Duodenal mucosa (tissue), 2 donors: ENCODE measurements at regions not wholly inside any gene's neighbourhood (a gene's known extent, or its start where the extent isn't known, plus 50 kb on each side); places are given as distances from the start of the nearest gene placed in this dataset.

Source experiments
- H3K27ac ChIP-seq: one replicate; pipeline ENCODE4 v1.7.0; 2013; ENCODE audit warnings: low read depth, low read length
- H3K27me3 ChIP-seq, 2 donors: one replicate each; pipeline ENCODE4 v1.7.0; 2013; ENCODE audit warnings: low read length in 2 of 2, control low read depth in 1 of 2; ENCODE audit not compliant: insufficient read depth in 2 of 2, control insufficient read depth in 1 of 2
- H3K36me3 ChIP-seq, 2 donors: one replicate each; pipeline ENCODE4 v1.7.0; 2013; ENCODE audit warnings: low read length in 2 of 2, control low read depth in 1 of 2; ENCODE audit not compliant: insufficient read depth in 2 of 2, control insufficient read depth in 1 of 2
- H3K4me1 ChIP-seq, 2 donors: one replicate each; pipeline ENCODE4 v1.7.0; 2013; ENCODE audit warnings: low read length in 2 of 2, control low read depth in 1 of 2; ENCODE audit not compliant: insufficient read depth in 2 of 2, control insufficient read depth in 1 of 2
- H3K4me3 ChIP-seq, 2 donors: one replicate each; pipeline ENCODE4 v1.7.0; 2013; ENCODE audit warnings: low read length in 2 of 2, low read depth in 1 of 2
- H3K9ac ChIP-seq, 2 donors: one replicate each; pipeline ENCODE4 v1.7.0; 2013; ENCODE audit warnings: low read length in 2 of 2, low read depth in 1 of 2
- H3K9me3 ChIP-seq, 2 donors: one replicate each; pipeline ENCODE4 v1.7.0; 2013; ENCODE audit warnings: low read length in 2 of 2, control low read depth in 1 of 2; ENCODE audit not compliant: control insufficient read depth in 1 of 2

DNA sequence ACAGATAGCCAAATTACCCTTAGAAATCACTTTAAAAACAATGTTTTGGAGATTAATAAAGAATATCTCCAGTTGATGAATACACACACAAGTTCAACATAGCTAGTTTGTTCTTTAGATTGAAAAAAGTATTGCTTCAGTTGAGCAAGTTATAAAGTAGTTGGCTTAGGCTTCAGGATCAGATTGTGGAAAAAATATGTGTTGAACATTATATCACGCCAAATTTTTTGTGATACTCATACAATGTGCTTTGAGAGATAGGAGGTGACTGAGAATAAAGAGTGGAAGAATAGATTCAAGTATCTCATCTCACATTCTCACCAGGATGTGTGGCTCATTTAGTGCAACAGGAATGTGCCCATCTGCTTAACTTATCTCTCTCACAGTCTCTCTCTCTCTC is 553.3 kb downstream of the HTR7 start:
- Histone ChIP-seq H3K27me3 (no peaks in the 10 kb centered on the region), H3K27ac (no peak overlapping the region), H3K36me3 (no peaks in the 10 kb centered on the region), H3K9ac (no peak overlapping the region), H3K9me3 (no peaks in the 10 kb centered on the region), H3K4me3 (no peak overlapping the region), H3K4me1 (no peaks in the 10 kb centered on the region)

- Histone ChIP-seq H3K9me3 (no peaks in the 10 kb centered on the region), H3K9ac (no peak overlapping the region), H3K4me1 (no peaks in the 10 kb centered on the region), H3K27me3 (no peaks in the 10 kb centered on the region), H3K36me3 (no peaks in the 10 kb centered on the region), H3K27ac (no peak overlapping the region), H3K4me3 (no peak overlapping the region)
Measured at GRCh38 chr10:90306187-90306586, 551.7 kb downstream of the HTR7 start.

GRCh38 chr10:90308223-90308622 is 549.6 kb downstream of the HTR7 start:
- no peaks in the 10 kb centered on the region for H3K4me1 ChIP-seq

DNA sequence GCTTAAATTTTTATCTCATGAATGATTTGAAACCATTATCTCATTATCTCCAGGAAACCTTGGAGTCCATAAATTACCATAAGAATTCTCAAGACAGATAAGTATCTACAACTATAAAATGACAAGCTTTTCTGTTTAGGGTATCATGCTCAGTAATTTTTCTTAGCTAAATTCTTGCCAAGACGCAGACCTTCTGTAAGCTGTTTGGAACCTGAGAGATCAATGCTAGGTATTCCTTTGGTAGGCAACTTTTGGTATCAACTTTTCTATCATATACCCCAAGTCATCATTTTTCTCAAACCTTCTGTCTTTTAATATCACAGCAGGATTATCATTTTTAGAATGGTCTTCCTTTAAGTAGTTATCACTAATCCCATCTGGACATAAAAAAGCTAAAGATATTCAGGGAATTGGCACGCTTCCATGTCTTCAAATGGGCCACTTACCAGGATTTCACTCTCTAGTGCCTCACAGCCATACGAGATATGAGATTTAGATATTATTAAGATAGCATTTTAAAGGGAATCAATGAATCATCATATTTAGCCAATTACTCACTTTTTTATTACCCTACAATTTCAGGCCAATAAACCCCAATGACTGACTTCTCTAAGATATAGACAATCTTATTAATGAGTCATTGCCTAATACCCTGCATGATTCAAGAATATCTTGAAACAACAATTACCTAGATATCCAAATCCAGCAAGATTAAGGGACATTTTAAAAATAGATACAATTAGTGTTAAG is 544.1 kb downstream of the HTR7 start:
- no peaks in the 10 kb centered on the region for H3K36me3 ChIP-seq
- no peak overlapping the region for H3K4me3 ChIP-seq
- peaks cover 0 to 2% of the 10 kb centered on the region in 2 donors for H3K27me3 ChIP-seq
- H3K27ac ChIP-seq: no peak overlapping the region
- H3K9ac ChIP-seq: no peak overlapping the region
- H3K9me3 ChIP-seq: no peaks in the 10 kb centered on the region
- no peaks in the 10 kb centered on the region for H3K4me1 ChIP-seq

More at GRCh38 chr10:90308223-90308622, 549.6 kb downstream of the HTR7 start:
- no peaks in the 10 kb centered on the region for H3K27me3 ChIP-seq
- no peak overlapping the region for H3K4me3 ChIP-seq
- no peak overlapping the region for H3K9ac ChIP-seq
- no peaks in the 10 kb centered on the region for H3K9me3 ChIP-seq
- H3K36me3 ChIP-seq: no peaks in the 10 kb centered on the region
- H3K27ac ChIP-seq: no peak overlapping the region

- H3K9me3 ChIP-seq: no peaks in the 10 kb centered on the region
Measured at GRCh38 chr10:90314718-90315117, 543.1 kb downstream of the HTR7 start.

GRCh38 chr10:90317172-90317571 is 540.7 kb downstream of the HTR7 start:
- peaks cover 0 to 2% of the 10 kb centered on the region in 2 donors for H3K27me3 ChIP-seq
- H3K4me1 ChIP-seq: no peaks in the 10 kb centered on the region
- H3K9me3 ChIP-seq: no peaks in the 10 kb centered on the region
- H3K27ac ChIP-seq: no peak overlapping the region
- no peak overlapping the region for H3K9ac ChIP-seq
- H3K36me3 ChIP-seq: no peaks in the 10 kb centered on the region
- H3K4me3 ChIP-seq: no peak overlapping the region

More at GRCh38 chr10:90314718-90315117, 543.1 kb downstream of the HTR7 start:
- Histone ChIP-seq H3K4me3 (no peak overlapping the region), H3K9ac (no peak overlapping the region), H3K4me1 (no peaks in the 10 kb centered on the region), H3K36me3 (no peaks in the 10 kb centered on the region), H3K27ac (no peak overlapping the region), H3K27me3 (peaks cover 0 to 2% of the 10 kb centered on the region in 2 donors)

DNA sequence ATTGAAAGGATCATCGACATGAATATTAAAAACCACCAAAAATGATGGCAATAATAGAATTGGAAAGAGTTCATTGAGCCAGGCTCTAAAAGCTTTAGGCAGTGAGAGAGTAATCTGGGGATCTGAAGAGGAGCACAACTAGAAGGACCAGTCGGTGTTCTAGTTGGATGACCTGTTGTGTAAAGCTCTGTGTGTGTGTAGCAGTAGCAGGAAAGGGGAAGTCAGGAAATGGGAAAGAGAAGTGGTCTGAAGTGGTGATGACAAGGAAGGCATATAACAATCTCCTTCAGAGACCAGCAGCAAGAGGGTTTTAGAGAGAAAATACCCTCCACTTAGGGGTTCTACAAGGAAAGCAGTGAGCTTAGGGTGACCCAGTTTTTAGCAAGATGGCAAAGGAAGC is 539.2 kb downstream of the HTR7 start:
- no peak overlapping the region for H3K9ac ChIP-seq
- peaks cover 0 to 2% of the 10 kb centered on the region in 2 donors for H3K27me3 ChIP-seq
- no peak overlapping the region for H3K4me3 ChIP-seq
- no peak overlapping the region for H3K27ac ChIP-seq
- no peaks in the 10 kb centered on the region for H3K36me3 ChIP-seq
- H3K9me3 ChIP-seq: no peaks in the 10 kb centered on the region
- H3K4me1 ChIP-seq: no peaks in the 10 kb centered on the region

DNA sequence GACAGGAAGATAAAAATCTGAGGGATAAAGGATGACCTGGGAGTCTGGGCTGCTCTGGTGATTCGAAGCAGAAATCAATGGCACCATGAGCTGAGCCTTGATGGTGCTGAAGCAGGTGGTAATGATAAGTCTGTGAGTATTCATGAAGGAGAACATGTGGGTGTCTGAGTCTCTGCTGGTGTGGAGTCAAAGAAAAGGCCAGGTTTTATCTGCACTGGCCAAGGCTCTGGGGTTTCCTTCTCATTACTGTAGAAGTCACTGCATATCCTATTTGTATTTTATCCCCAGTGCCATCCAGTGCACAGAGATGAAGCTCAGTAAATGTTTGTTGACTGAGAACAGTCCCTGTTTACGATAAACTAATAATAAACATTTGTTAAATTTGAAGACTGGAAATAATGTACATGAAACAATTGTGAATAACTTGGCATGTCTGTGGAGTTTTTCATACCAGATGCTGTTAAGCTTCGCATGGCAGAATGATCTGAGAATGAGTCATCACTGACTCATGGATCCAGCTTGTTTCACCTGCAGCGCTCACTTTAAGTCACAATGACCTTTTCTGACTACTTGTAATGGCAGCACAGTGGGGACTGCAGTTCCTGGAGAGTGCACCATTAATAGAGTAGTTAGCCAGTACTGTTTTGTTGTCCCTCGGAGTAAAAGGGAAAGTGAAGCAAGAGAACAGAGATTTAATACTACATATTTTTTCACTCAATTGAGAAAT is 538.5 kb downstream of the HTR7 start:
- H3K4me3 ChIP-seq: no peak overlapping the region
- no peaks in the 10 kb centered on the region for H3K9me3 ChIP-seq
- no peak overlapping the region for H3K27ac ChIP-seq
- H3K27me3 ChIP-seq: peaks cover 0 to 2% of the 10 kb centered on the region in 2 donors
- H3K4me1 ChIP-seq: no peaks in the 10 kb centered on the region
- H3K36me3 ChIP-seq: no peaks in the 10 kb centered on the region
- no peak overlapping the region for H3K9ac ChIP-seq

GRCh38 chr10:90321132-90321816 is 536.6 kb downstream of the HTR7 start:
- Histone ChIP-seq H3K9me3 (no peaks in the 10 kb centered on the region), H3K36me3 (no peaks in the 10 kb centered on the region), H3K9ac (no peak overlapping the region), H3K4me1 (no peaks in the 10 kb centered on the region), H3K27me3 (peaks cover 0 to 2% of the 10 kb centered on the region in 2 donors), H3K27ac (no peak overlapping the region), H3K4me3 (no peak overlapping the region)
